ENCODE measurements at regions not wholly inside any gene's neighbourhood (a gene's known extent, or its start where the extent isn't known, plus 50 kb on each side); places are given as distances from the start of the nearest gene placed in this dataset.

- TF ChIP-seq, protein P1, sequence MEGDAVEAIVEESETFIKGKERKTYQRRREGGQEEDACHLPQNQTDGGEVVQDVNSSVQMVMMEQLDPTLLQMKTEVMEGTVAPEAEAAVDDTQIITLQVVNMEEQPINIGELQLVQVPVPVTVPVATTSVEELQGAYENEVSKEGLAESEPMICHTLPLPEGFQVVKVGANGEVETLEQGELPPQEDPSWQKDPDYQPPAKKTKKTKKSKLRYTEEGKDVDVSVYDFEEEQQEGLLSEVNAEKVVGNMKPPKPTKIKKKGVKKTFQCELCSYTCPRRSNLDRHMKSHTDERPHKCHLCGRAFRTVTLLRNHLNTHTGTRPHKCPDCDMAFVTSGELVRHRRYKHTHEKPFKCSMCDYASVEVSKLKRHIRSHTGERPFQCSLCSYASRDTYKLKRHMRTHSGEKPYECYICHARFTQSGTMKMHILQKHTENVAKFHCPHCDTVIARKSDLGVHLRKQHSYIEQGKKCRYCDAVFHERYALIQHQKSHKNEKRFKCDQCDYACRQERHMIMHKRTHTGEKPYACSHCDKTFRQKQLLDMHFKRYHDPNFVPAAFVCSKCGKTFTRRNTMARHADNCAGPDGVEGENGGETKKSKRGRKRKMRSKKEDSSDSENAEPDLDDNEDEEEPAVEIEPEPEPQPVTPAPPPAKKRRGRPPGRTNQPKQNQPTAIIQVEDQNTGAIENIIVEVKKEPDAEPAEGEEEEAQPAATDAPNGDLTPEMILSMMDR (IDR thresholded peaks at IDR 0.05; ENCODE audit: control insufficient read depth, insufficient read depth, low read depth, low read length, missing control alignments), result peak; percentile 62
- peak; percentile 25 for DNase-seq (ENCODE audit: low read depth)
These were observed 174.5 kb upstream of the HDAC9 start for GRCh38 chr7:18320971-18321567.

DNA sequence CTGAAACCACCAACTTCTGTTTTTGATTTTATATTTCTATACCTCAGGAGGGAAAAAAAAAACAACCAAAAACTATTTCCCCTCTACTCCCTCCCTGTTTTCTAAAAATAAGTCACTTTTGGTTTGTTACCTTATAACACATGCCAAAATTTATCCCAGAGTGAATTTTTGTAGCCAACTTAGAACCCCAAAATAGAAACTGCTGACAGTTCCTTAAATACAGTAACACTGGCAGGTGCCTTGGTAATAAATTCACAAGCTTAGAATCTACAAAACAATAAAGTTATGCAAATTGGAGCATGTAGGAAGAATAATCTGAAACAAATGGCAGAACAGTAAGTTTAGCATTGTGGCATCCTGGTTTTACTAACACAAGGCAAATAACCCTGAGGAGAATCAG, 165.0 kb upstream of the HDAC9 start:
- no peak overlapping the region for H3K4me3 ChIP-seq (ENCODE audit: control insufficient read depth, low read depth, low read length)
- DNase-seq (ENCODE audit: low read depth), result no peak
- TF ChIP-seq, protein P1 (IDR thresholded peaks at IDR 0.05; ENCODE audit: control insufficient read depth, insufficient read depth, low read depth, low read length, missing control alignments), result no peak

More at GRCh38 chr7:18320971-18321567, 174.5 kb upstream of the HDAC9 start:
- no peak overlapping the region for H3K4me3 ChIP-seq (ENCODE audit: control insufficient read depth, low read depth, low read length)

GRCh38 chr7:18336626-18337025, 158.9 kb upstream of the HDAC9 start:
- TF ChIP-seq, protein P1 (IDR thresholded peaks at IDR 0.05; ENCODE audit: control insufficient read depth, insufficient read depth, low read depth, low read length, missing control alignments), result no peak
- no peak overlapping the region for H3K4me3 ChIP-seq (ENCODE audit: control insufficient read depth, low read depth, low read length)
- no peak for DNase-seq (ENCODE audit: low read depth)

DNA sequence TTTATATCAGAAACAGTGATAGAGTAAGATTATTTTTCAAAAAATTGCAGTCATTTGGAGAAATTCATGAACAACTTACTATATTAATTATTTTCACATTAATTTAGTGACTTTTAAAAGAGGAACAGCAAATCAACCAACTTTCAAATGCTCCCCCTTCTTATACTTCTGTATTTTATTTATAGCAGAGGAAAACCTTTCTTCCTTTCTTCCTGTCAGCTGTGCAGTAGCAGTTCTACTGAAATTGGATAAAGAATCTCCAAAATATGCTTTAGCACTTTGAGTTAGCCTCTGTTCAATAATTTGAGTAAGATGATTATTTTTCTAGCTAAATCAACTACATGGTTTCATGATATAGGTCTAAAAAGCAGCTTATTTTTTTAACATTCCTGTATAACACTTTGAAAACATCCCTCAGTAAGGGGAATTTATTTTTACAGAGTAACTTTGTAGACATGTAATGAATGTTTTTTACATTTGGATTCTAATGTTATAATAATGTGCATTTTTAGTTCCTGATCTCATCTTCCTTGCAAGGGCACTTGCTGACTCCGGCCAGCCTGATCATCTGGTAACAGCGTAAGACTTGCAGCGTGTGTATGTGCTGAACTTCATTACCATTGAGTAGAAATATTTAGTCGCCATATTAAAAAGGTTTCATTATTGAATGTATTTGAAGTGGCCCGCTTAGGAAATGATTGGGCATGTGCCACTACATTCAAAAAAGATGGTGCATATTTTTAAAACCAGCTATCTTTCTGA, 158.3 kb upstream of the HDAC9 start:
- no peak for DNase-seq (ENCODE audit: low read depth)
- H3K4me3 ChIP-seq (ENCODE audit: control insufficient read depth, low read depth, low read length), result no peak overlapping the region
- TF ChIP-seq, protein P1 (IDR thresholded peaks at IDR 0.05; ENCODE audit: control insufficient read depth, insufficient read depth, low read depth, low read length, missing control alignments), result no peak

- TF ChIP-seq, protein P1 (IDR thresholded peaks at IDR 0.05; ENCODE audit: control insufficient read depth, insufficient read depth, low read depth, low read length, missing control alignments), result no peak
- no peak overlapping the region for H3K4me3 ChIP-seq (ENCODE audit: control insufficient read depth, low read depth, low read length)
- DNase-seq (ENCODE audit: low read depth), result no peak
These were observed 156.5 kb upstream of the HDAC9 start for GRCh38 chr7:18338910-18339523.

GRCh38 chr7:18341756-18342155, 153.8 kb upstream of the HDAC9 start:
- TF ChIP-seq, protein P1 (IDR thresholded peaks at IDR 0.05; ENCODE audit: control insufficient read depth, insufficient read depth, low read depth, low read length, missing control alignments), result no peak
- H3K4me3 ChIP-seq (ENCODE audit: control insufficient read depth, low read depth, low read length), result no peak overlapping the region
- no peak for DNase-seq (ENCODE audit: low read depth)

All from AG09309 (cell line).